ENCODE measurements at regions not wholly inside any gene's neighbourhood (a gene's known extent, or its start where the extent isn't known, plus 50 kb on each side); places are given as distances from the start of the nearest gene placed in this dataset.

DNA sequence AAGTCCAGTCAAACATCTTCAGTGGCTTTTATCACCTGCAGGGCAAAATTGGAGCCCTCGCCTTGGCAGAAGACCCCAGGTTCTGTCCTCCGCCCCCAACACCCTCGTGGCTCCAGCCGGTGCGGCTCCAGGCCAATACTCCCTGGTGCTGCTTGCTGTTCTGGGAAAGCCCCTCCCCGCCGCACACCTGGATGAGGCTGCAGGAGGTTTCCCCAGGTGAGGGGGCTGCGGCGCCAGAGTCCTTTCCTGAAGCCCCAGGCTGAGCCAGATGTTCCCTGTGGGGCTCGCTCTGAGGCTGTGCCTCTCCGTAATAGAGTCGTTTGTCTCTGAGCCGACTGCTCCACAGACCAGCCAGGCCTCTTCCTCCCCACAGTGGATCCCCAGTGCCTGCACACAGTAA lies 375.4 kb upstream of the IRX1 start:
- TF ChIP-seq, protein P1, sequence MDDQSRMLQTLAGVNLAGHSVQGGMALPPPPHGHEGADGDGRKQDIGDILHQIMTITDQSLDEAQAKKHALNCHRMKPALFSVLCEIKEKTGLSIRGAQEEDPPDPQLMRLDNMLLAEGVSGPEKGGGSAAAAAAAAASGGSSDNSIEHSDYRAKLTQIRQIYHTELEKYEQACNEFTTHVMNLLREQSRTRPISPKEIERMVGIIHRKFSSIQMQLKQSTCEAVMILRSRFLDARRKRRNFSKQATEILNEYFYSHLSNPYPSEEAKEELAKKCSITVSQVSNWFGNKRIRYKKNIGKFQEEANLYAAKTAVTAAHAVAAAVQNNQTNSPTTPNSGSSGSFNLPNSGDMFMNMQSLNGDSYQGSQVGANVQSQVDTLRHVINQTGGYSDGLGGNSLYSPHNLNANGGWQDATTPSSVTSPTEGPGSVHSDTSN (IDR thresholded peaks at IDR 0.05; ENCODE audit: insufficient replicate concordance, low read depth, low read length): no peak
- TF ChIP-seq, protein P2, sequence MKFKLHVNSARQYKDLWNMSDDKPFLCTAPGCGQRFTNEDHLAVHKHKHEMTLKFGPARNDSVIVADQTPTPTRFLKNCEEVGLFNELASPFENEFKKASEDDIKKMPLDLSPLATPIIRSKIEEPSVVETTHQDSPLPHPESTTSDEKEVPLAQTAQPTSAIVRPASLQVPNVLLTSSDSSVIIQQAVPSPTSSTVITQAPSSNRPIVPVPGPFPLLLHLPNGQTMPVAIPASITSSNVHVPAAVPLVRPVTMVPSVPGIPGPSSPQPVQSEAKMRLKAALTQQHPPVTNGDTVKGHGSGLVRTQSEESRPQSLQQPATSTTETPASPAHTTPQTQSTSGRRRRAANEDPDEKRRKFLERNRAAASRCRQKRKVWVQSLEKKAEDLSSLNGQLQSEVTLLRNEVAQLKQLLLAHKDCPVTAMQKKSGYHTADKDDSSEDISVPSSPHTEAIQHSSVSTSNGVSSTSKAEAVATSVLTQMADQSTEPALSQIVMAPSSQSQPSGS (IDR thresholded peaks at IDR 0.05; ENCODE audit: low read length): no peak
- no peak for TF ChIP-seq CBX3 (IDR thresholded peaks at IDR 0.05; ENCODE audit: borderline replicate concordance, low read depth)
- TF ChIP-seq POLR2AphosphoS5 (IDR thresholded peaks at IDR 0.05; ENCODE audit: low read length): no peak
